HCT116 (cell line): ENCODE measurements at regions not wholly inside any gene's neighbourhood (a gene's known extent, or its start where the extent isn't known, plus 50 kb on each side); places are given as distances from the start of the nearest gene placed in this dataset.

ENCODE experiments used
- CBX3 ChIP-seq: IDR thresholded peaks from 2 replicates; pipeline ENCODE4 v1.6.1; 2012; ENCODE audit warnings: low read depth
- CTCF ChIP-seq, 3 experiments: fragments of 200-600 bp in 1 of 3; sonication (generic) in 1 of 3; IDR thresholded peaks in 2 of 3; conservative IDR thresholded peaks in 1 of 3; 2 replicates each; pipeline ENCODE4 v1.5.1; 2012 to 2017; ENCODE audit warnings: low read depth in 2 of 3, low read length in 2 of 3, antibody characterized with exemption in 1 of 3, borderline replicate concordance in 1 of 3, control low read depth in 1 of 3, mild to moderate bottlenecking in 1 of 3, mixed read lengths in 1 of 3, mixed run types in 1 of 3, moderate library complexity in 1 of 3; ENCODE audit not compliant: insufficient read depth in 1 of 3
- EGR1 ChIP-seq: IDR thresholded peaks from 2 replicates; pipeline ENCODE4 v1.6.1; 2012; ENCODE audit warnings: low read depth
- EZH2 ChIP-seq: fragments of 200-600 bp; sonication (generic); IDR thresholded peaks from 2 replicates; pipeline ENCODE4 v1.6.1; 2017; ENCODE audit warnings: antibody characterized with exemption, mixed run types
- EZH2phosphoT487 ChIP-seq: fragments of 200-600 bp; IDR thresholded peaks from 2 replicates; pipeline ENCODE4 v1.6.1; 2018; ENCODE audit warnings: antibody characterized with exemption, borderline replicate concordance
- JUND ChIP-seq: IDR thresholded peaks from 2 replicates; pipeline ENCODE4 v1.6.1; 2012
- POLR2A ChIP-seq: IDR thresholded peaks from 2 replicates; pipeline ENCODE4 v1.7.0; 2011; ENCODE audit warnings: borderline replicate concordance; ENCODE audit not compliant: insufficient read depth, insufficient read length; ENCODE audit errors: extremely low read depth
- SRF ChIP-seq: IDR thresholded peaks from 2 replicates; pipeline ENCODE4 v1.6.1; 2012; ENCODE audit warnings: low read depth
- ZBTB33 ChIP-seq: IDR thresholded peaks from 2 replicates; pipeline ENCODE4 v1.6.1; 2011; ENCODE audit warnings: mild to moderate bottlenecking, low read length, moderate library complexity; ENCODE audit not compliant: insufficient replicate concordance; ENCODE audit errors: extremely low read depth
- ZFX ChIP-seq: fragments of 450-650 bp; IDR thresholded peaks from 2 replicates; pipeline ENCODE4 v1.6.1; 2017
- ZNF274 ChIP-seq: fragments of 200-500 bp; sonication (Bioruptor generic); IDR thresholded peaks from 2 replicates; pipeline ENCODE4 v1.6.1; 2014; ENCODE audit warnings: mild to moderate bottlenecking, low read depth, low read length, inconsistent platforms

GRCh38 chr3:89803711-89804110 lies 696.3 kb downstream of the EPHA3 start:
- TF ChIP-seq EZH2phosphoT487 (no peak), POLR2A (no peak), CTCF (IDR thresholded peaks at IDR 0.05 in 2 of 3, conservative IDR thresholded peaks at IDR 0.05 in 1 of 3; ENCODE audit: borderline replicate concordance in 1 of 3, insufficient read depth in 1 of 3, low read depth in 2 of 3, low read length in 2 of 3) (no peak), EGR1 (no peak), ZBTB33 (no peak), JUND (no peak), EZH2 (no peak), CBX3 (no peak), ZFX (no peak), SRF (no peak), ZNF274 (no peak)
